ENCODE measurements at regions not wholly inside any gene's neighbourhood (a gene's known extent, or its start where the extent isn't known, plus 50 kb on each side); places are given as distances from the start of the nearest gene placed in this dataset.

DNA sequence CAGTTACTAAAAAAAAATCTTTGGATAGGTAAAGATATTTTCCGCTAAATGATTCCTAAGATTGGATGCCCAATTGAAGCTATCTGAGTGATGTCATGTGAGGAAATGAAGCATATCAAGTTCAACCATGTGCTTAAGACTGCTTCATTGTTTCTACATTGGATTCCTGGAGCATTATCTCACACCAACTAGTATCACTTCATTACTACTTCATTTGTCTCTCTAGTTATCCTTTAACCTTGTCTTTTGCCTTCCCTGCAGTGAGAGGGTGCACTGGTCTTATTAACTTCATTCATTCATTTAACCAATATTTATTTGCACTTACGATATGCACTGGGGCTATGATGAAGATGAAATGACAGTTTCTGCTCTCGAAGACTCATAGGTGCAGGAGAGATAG lies 198.1 kb downstream of the SLC38A4 start:
- TF ChIP-seq, protein P1, sequence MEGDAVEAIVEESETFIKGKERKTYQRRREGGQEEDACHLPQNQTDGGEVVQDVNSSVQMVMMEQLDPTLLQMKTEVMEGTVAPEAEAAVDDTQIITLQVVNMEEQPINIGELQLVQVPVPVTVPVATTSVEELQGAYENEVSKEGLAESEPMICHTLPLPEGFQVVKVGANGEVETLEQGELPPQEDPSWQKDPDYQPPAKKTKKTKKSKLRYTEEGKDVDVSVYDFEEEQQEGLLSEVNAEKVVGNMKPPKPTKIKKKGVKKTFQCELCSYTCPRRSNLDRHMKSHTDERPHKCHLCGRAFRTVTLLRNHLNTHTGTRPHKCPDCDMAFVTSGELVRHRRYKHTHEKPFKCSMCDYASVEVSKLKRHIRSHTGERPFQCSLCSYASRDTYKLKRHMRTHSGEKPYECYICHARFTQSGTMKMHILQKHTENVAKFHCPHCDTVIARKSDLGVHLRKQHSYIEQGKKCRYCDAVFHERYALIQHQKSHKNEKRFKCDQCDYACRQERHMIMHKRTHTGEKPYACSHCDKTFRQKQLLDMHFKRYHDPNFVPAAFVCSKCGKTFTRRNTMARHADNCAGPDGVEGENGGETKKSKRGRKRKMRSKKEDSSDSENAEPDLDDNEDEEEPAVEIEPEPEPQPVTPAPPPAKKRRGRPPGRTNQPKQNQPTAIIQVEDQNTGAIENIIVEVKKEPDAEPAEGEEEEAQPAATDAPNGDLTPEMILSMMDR (conservative IDR thresholded peaks at IDR 0.05; ENCODE audit: low read depth, low read length): no peak
- 0 out of 2 replicates have a peak, but pooled peaks have one; percentile 20 for TF ChIP-seq USF2 (IDR thresholded peaks at IDR 0.05; ENCODE audit: low read depth, low read length)
- TF ChIP-seq POLR2A (IDR thresholded peaks at IDR 0.05; ENCODE audit: low read depth, low read length): no peak
- no peak for TF ChIP-seq RAD21 (IDR thresholded peaks at IDR 0.05; ENCODE audit: low read length)
- TF ChIP-seq FOS (IDR thresholded peaks at IDR 0.05; ENCODE audit: low read depth, low read length): no peak
- TF ChIP-seq RFX5 (IDR thresholded peaks at IDR 0.05; ENCODE audit: low read depth, low read length): no peak
- TF ChIP-seq MAFK (IDR thresholded peaks at IDR 0.05; ENCODE audit: low read depth, low read length): no peak
- TF ChIP-seq BHLHE40 (IDR thresholded peaks at IDR 0.05; ENCODE audit: low read depth, low read length): no peak
- no peak for TF ChIP-seq CHD1 (IDR thresholded peaks at IDR 0.05; ENCODE audit: low read depth, low read length)
- TF ChIP-seq CEBPB (IDR thresholded peaks at IDR 0.05; ENCODE audit: low read depth, low read length): no peak
- TF ChIP-seq MXI1 (IDR thresholded peaks at IDR 0.05; ENCODE audit: borderline replicate concordance, low read depth, low read length): no peak
- no peak for TF ChIP-seq RCOR1 (IDR thresholded peaks at IDR 0.05; ENCODE audit: insufficient replicate concordance, low read length)

Data from IMR-90 (cell line).